NCI-H226 (cell line): ENCODE measurements at regions not wholly inside any gene's neighbourhood (a gene's known extent, or its start where the extent isn't known, plus 50 kb on each side); places are given as distances from the start of the nearest gene placed in this dataset.
"Not testable (repeated sequence)": the region's sequence is repeated elsewhere in the genome, so short reads cannot be mapped to it uniquely, and the experiment has no call there.

ENCODE experiments used
- DNase-seq: peaks from one replicate; pipeline ENCODE4 v3.0.0-alpha.2; 2015

GRCh38 chr17:71423871-71424546 is 696.8 kb upstream of the SOX9 start:
- DNase-seq: peak; percentile 56

- DNase-seq: no peak
Measured at GRCh38 chr17:71427801-71428200, 693.0 kb upstream of the SOX9 start.

- DNase-seq: no peak
Measured at GRCh38 chr17:71428897-71429296, 691.9 kb upstream of the SOX9 start.

GRCh38 chr17:71430281-71430680 is 690.5 kb upstream of the SOX9 start:
- DNase-seq: no peak

- DNase-seq: no peak
Measured at GRCh38 chr17:71431146-71431545, 689.7 kb upstream of the SOX9 start.

- DNase-seq: no peak
Measured at GRCh38 chr17:71432378-71433315, 688.2 kb upstream of the SOX9 start.

GRCh38 chr17:71434716-71435115 is 686.1 kb upstream of the SOX9 start:
- no peak for DNase-seq

- DNase-seq: no peak
Measured at GRCh38 chr17:71436479-71436878, 684.3 kb upstream of the SOX9 start.

GRCh38 chr17:71437166-71437565 is 683.7 kb upstream of the SOX9 start:
- DNase-seq: no peak

- peak; percentile 37 for DNase-seq
Measured at GRCh38 chr17:71438631-71439146, 682.1 kb upstream of the SOX9 start.

GRCh38 chr17:71440513-71440912 is 680.3 kb upstream of the SOX9 start:
- no peak for DNase-seq

- DNase-seq: peak; percentile 36
Measured at GRCh38 chr17:71441098-71441497, 679.7 kb upstream of the SOX9 start.

GRCh38 chr17:71444078-71444477 is 676.7 kb upstream of the SOX9 start:
- DNase-seq: no peak

- DNase-seq: no peak
Measured at GRCh38 chr17:71446645-71447437, 674.0 kb upstream of the SOX9 start.

- no peak for DNase-seq
Measured at GRCh38 chr17:71447644-71448043, 673.2 kb upstream of the SOX9 start.

- DNase-seq: not testable (repeated sequence)
Measured at GRCh38 chr17:71450657-71451056, 670.2 kb upstream of the SOX9 start.

GRCh38 chr17:71453876-71454422 is 666.9 kb upstream of the SOX9 start:
- DNase-seq: no peak

GRCh38 chr17:71455219-71455618 is 665.6 kb upstream of the SOX9 start:
- no peak for DNase-seq

- no peak for DNase-seq
Measured at GRCh38 chr17:71458322-71458721, 662.5 kb upstream of the SOX9 start.

- DNase-seq: no peak
Measured at GRCh38 chr17:71460943-71461342, 659.9 kb upstream of the SOX9 start.

- no peak for DNase-seq
Measured at GRCh38 chr17:71461498-71462169, 659.2 kb upstream of the SOX9 start.

GRCh38 chr17:71464241-71464640 is 656.6 kb upstream of the SOX9 start:
- no peak for DNase-seq
